WERI-Rb-1 (cell line): ENCODE measurements at regions not wholly inside any gene's neighbourhood (a gene's known extent, or its start where the extent isn't known, plus 50 kb on each side); places are given as distances from the start of the nearest gene placed in this dataset.

Experiments used
- DNase-seq: peaks from one replicate; pipeline ENCODE4 v3.0.0-alpha.2; 2020
- H3K27ac ChIP-seq: fragments of 250-450 bp; sonication (Bioruptor Pico); 2 replicates; pipeline ENCODE4 v1.5.1; 2020; ENCODE audit warnings: mild to moderate bottlenecking, moderate library complexity
- H3K27me3 ChIP-seq: fragments of 250-450 bp; sonication (Bioruptor Pico); 2 replicates; pipeline ENCODE4 v1.5.1; 2021; ENCODE audit warnings: mild to moderate bottlenecking, low read depth, moderate library complexity; ENCODE audit not compliant: insufficient read depth, severe bottlenecking
- H3K36me3 ChIP-seq: fragments of 250-450 bp; sonication (Bioruptor Pico); 2 replicates; pipeline ENCODE4 v1.5.1; 2020; ENCODE audit warnings: mild to moderate bottlenecking, moderate library complexity
- H3K4me3 ChIP-seq: 2 replicates; pipeline ENCODE4 v1.5.1; 2011; ENCODE audit warnings: low read depth, mild to moderate bottlenecking, control low read depth, low read length
- H3K9me3 ChIP-seq: fragments of 250-450 bp; sonication (Bioruptor Pico); 2 replicates; pipeline ENCODE4 v1.5.1; 2021; ENCODE audit warnings: mild to moderate bottlenecking, moderate library complexity; ENCODE audit not compliant: severe bottlenecking
- CTCF ChIP-seq: IDR thresholded peaks from 2 replicates; pipeline ENCODE4 v1.5.1; 2011; ENCODE audit warnings: low read depth, mild to moderate bottlenecking, control low read depth, inconsistent platforms, low read length

GRCh38 chr4:58272311-58272710 is 1162.1 kb upstream of the IGFBP7 start:
- no peaks in the 10 kb centered on the region for H3K27me3 ChIP-seq
- no peaks in the 10 kb centered on the region for H3K9me3 ChIP-seq
- H3K4me3 ChIP-seq: no peak overlapping the region
- no peak for DNase-seq
- no peaks in the 10 kb centered on the region for H3K36me3 ChIP-seq
- no peak for TF ChIP-seq CTCF
- no peak overlapping the region for H3K27ac ChIP-seq

- Histone ChIP-seq H3K9me3 (no peaks in the 10 kb centered on the region), H3K27me3 (no peaks in the 10 kb centered on the region), H3K4me3 (no peak overlapping the region), H3K36me3 (no peaks in the 10 kb centered on the region), H3K27ac (no peak overlapping the region)
- DNase-seq: no peak
- no peak for TF ChIP-seq CTCF
These were observed 1155.5 kb upstream of the IGFBP7 start for GRCh38 chr4:58265734-58266133.

GRCh38 chr4:58261526-58261925 is 1151.3 kb upstream of the IGFBP7 start:
- no peak for TF ChIP-seq CTCF
- H3K27me3 ChIP-seq: no peaks in the 10 kb centered on the region
- H3K4me3 ChIP-seq: no peak overlapping the region
- no peaks in the 10 kb centered on the region for H3K9me3 ChIP-seq
- no peak overlapping the region for H3K27ac ChIP-seq
- no peaks in the 10 kb centered on the region for H3K36me3 ChIP-seq
- DNase-seq: no peak

- Histone ChIP-seq H3K27ac (no peak overlapping the region), H3K9me3 (no peaks in the 10 kb centered on the region), H3K4me3 (no peak overlapping the region), H3K36me3 (no peaks in the 10 kb centered on the region), H3K27me3 (no peaks in the 10 kb centered on the region)
- no peak for TF ChIP-seq CTCF
- no peak for DNase-seq
These were observed 1144.1 kb upstream of the IGFBP7 start for GRCh38 chr4:58254291-58254690.

GRCh38 chr4:58252656-58253055 is 1142.5 kb upstream of the IGFBP7 start:
- no peak for TF ChIP-seq CTCF
- H3K4me3 ChIP-seq: no peak overlapping the region
- no peaks in the 10 kb centered on the region for H3K27me3 ChIP-seq
- H3K36me3 ChIP-seq: no peaks in the 10 kb centered on the region
- DNase-seq: no peak
- no peaks in the 10 kb centered on the region for H3K9me3 ChIP-seq
- H3K27ac ChIP-seq: no peak overlapping the region

GRCh38 chr4:58247792-58248191 is 1137.6 kb upstream of the IGFBP7 start:
- Histone ChIP-seq H3K36me3 (no peaks in the 10 kb centered on the region), H3K4me3 (no peak overlapping the region), H3K9me3 (no peaks in the 10 kb centered on the region), H3K27me3 (no peaks in the 10 kb centered on the region), H3K27ac (no peak overlapping the region)
- TF ChIP-seq CTCF: no peak
- peak; percentile 17 for DNase-seq
